ENCODE measurements at regions not wholly inside any gene's neighbourhood (a gene's known extent, or its start where the extent isn't known, plus 50 kb on each side); places are given as distances from the start of the nearest gene placed in this dataset.

- TF ChIP-seq CTCF (IDR thresholded peaks at IDR 0.05) (no peak), POLR2A (IDR thresholded peaks at IDR 0.05) (no peak)
These were observed 375.4 kb downstream of the NUF2 start for GRCh38 chr1:163697137-163697536.
